HG03175 (cell line): ENCODE measurements at regions not wholly inside any gene's neighbourhood (a gene's known extent, or its start where the extent isn't known, plus 50 kb on each side); places are given as distances from the start of the nearest gene placed in this dataset.
"Not testable (repeated sequence)": the region's sequence is repeated elsewhere in the genome, so short reads cannot be mapped to it uniquely, and the experiment has no call there.

Experiments
- ATAC-seq: cut with Tn5 transposase; IDR thresholded peaks from one replicate; pipeline ENCODE4 v1.9.1; 2021; ENCODE audit warnings: mild to moderate bottlenecking, moderate library complexity; ENCODE audit not compliant: unreplicated experiment

DNA sequence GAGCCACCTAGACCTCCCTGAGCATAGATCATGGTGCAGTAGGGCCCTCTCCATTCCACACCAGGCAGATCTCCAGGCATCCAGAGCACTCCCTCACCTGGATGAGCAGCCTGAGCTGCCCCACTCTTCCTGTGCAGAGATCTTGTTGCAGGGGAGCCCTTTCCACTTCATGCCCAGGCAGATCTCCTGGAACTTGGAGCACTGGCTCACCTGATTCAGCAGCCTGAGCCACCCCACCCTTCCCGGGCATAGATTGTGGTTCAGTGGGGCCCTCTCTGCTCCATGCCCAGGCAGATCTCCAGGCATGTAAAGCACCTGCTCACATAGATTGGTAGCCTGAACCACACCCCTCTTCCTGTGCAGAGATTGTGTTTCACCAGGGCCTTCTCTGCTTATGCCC is 78.0 kb downstream of the SEC16B start:
- no peak for ATAC-seq

DNA sequence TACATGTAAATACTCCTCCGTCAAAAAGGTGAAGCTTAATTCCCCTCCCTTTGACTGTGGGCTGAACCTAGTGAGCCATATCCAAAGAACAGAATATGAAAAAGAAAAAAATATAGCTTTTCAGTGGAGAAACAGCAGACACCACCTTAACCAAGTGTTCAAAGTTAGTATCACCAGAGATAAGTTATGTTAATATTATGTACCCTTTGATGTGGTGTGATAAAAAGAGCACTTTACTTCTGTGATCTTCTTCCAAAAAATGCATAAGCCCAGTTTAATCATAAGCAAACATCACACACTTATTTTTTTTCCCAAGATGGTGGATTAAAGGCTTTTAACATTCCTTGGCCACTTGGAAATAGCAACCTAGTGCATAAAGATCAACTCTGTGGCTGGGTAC is 79.4 kb downstream of the SEC16B start:
- ATAC-seq, result no peak

DNA sequence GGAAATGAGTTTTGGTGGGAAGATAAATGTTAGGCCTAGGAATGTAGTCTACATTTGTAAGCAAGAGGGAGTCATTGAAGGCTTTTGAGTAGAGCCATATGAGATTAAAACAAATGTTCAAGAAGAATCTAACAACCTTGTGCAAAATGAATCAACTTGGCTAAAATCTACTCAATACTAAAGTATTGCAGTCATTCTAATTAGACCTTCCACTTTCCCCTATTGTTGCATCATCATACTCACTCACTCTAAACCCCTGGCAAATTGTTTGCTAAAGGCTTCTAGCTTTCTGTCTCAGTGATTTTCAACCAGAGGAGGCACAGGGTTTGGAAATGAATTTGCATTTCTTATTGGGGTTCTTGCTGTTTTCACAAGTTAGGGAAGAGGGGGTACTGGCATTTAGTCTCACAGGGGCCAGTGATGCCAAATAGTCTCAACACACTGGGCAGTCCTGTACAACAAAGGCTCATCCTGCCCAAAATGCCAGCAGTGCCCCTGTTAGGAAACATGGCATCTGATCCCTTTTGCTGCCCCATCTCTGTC is 85.3 kb downstream of the SEC16B start:
- ATAC-seq, result no peak

- ATAC-seq, result no peak
Measured at GRCh38 chr1:177883581-177883980, 86.3 kb downstream of the SEC16B start.

DNA sequence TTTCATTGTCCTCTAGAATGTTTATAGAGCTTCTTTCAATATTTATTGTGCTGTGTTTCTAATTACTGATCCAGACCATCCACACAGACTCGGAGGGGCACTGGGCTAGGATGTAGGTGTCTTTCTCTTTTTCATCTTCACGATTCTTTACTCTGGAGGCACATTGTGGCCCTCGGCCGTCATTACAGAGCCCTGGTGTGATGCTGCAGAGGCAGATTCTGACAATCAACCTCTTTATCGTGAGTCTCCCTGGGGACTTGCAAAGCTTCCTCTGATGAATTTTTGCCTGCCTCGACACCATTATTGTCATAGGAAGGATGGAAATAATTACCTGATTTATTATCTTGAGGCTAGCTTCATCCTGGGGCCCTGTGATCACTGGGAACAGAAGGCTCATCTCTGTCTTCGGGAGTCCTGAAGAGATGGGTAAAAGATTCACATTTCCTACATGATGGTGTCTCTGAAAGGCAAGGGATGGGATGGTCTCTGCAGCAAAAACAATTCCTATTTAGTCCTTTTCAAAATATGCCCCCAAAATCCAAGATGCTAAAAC is 89.4 kb downstream of the SEC16B start:
- no peak for ATAC-seq

DNA sequence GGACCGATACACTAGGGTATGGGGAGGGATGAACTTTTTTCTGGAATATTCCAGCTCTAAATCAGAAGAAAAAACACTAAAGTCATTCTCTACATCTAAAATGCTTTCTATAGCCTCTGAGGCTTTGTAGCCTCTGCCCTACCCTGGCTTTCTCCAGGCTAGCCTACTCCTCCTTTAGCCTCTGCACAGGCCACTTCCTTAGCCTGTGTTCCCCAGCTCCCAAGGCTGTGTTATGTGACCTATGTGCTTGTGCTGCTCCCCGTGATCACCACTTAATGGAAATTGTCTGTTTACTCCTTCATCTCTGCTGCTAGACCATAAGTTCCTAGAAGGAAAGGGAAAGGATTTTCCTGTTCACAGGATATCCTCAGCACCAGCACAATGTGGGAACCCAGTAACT is 92.8 kb downstream of the SEC16B start:
- no peak for ATAC-seq

- no peak for ATAC-seq
Measured at GRCh38 chr1:177873238-177873637, 96.6 kb downstream of the SEC16B start.

DNA sequence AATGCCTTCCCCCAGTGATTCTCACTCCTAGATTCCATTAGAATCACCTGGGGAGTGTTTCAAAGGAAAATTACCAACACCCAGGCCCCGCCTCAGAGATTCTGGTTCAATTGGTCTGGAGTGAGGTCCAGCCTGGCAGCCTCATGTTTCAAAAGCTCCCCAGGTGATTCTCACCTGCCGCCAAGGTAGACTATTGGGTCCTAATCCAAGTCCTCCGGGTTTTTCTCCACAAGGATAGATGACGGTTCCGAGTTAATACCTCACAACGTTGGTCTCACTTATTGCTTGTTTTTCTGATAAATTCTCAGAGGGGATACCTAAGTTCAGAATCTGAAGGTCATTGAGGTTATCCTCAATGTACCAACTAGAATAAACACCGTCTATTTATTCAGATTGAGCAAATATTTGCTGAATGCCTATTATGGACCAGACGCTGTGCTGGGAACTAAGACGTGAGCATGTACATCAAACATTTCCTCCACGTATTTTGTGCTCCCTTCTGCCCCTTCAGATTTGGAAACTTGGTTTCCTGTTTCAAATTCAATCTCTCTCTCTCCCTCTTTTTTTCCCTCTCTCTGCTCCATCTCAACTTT is 97.5 kb downstream of the SEC16B start:
- ATAC-seq, result no peak

DNA sequence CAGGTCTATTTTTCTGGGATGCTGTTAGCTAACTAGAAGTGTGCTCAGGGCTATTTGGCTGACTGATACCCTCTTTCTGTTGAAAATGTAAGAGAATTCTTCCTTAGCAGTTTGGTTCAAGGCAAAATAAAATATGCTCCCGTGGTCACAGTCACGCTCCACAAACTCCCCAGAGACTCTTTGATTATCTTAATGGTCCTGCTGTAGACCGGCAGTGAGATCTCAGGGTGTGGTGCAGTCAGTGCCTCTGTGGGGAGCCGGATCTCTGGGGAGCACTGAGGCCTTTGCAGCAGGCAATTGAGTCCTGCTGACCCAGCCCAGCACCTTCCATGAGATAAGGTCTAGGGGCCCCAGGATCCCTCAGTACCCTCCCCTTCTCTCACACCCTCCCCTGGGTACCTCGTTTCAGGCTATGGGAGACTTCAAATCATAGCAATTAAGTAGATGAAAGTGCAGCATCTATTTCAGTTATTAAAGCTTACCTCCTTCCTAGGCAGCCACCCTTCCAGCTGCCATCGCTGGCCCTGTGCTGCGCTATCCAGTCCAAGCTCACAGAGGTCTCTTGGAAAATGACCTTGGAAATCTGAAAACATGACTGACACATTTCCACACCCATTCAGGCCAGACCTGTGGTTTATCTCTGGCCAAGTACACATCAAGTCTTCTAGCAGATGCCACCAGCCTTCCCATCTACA is 98.1 kb downstream of the SEC16B start:
- ATAC-seq, result no peak

GRCh38 chr1:177869586-177869985 is 100.3 kb downstream of the SEC16B start:
- no peak for ATAC-seq

GRCh38 chr1:177869011-177869410 is 100.8 kb downstream of the SEC16B start:
- ATAC-seq, result not testable (repeated sequence)

DNA sequence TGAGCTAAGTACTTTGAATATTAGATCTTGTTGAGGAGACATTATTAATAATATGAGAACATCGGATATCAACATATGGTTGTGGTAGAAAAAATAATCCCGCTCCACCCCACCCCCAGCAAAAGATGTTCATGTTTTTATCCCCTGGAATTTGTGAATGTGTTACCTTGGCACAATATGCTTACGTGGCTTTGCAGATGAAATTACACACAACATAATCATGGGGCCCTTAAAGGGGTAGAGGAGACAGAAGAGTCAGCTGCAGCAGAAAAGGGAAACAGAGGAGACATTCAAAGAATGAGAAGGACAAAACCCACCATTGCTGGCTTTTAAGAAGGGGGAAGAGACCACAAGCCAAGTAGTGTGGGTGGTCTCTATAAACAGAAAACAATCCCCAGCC is 104.1 kb downstream of the SEC16B start:
- no peak for ATAC-seq

GRCh38 chr1:177864538-177865305 is 105.1 kb downstream of the SEC16B start:
- no peak for ATAC-seq

DNA sequence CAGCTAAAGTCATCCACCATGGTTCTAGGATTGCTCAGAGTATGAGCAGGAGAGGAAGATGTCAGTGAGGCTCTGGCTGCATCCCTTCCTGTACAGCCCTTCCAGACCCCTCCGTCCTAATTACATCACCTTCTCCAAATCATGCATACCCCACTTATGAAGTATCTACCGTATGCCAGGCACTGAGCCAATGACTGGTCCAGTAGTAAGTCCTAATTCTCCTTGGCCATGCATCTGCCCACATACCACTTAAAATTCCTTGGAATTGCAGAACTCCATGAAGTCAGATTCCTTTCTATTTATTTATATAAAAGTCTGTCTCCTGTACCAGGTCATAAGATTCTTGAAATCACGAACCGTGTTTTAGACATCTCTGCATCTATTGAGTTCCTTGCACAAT is 106.1 kb downstream of the SEC16B start:
- ATAC-seq, result no peak

DNA sequence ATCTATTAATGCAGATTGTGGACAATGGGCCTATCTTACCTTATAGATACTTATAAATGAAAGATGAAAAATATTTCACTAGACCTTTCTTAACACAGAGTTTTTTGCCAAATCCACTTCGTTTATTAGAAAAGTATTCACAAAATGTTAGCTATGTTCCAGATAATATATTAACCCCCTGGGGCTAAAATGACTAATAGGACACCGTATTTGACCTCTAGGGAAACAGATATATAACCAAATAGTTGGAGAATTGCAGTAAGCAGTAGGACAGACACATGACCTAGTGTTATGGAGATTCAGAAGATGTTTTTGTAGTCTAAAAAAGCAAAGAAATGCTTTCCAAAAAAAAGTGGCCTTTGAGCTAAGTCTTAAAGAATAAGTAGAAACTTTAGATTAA is 106.9 kb downstream of the SEC16B start:
- ATAC-seq, result no peak

GRCh38 chr1:177859572-177859971 is 110.3 kb downstream of the SEC16B start:
- no peak for ATAC-seq

GRCh38 chr1:177858332-177858821 is 111.5 kb downstream of the SEC16B start:
- ATAC-seq, result no peak

GRCh38 chr1:177857285-177857684 is 112.6 kb downstream of the SEC16B start:
- no peak for ATAC-seq

- ATAC-seq, result no peak
Measured at GRCh38 chr1:177854951-177855350, 114.9 kb downstream of the SEC16B start.

DNA sequence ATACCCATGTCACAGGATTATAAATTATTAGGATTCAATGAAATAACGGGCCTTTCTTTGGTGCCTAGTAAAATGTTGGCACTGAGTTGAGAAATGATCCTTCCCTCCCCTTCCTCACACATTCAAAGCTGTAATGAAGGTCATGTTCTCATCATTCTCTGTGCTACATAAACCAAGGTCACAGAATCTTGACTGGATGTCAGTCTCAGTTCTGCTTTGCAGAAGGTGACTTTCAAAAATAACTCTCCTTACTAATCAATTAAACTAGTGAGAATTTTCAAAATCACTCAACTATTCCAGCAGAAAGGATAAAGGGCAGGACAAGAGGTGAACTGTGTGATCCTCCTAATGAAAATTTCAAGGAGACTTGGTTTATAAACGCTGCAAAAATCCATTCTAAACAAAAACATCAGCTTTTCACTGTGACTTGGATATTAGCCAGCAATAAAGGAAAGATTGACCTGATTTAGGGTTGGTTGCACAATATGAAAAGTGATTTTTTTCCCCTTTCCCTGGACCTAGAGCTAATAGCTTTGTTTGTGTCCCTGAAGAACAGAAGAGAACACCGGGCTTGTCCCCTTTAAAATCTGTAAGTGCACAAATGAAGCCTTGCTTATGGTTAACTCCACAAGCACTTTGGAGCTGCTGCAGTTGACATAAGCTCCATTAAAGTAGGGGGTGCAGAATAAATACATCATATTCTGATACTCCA is 120.1 kb downstream of the SEC16B start:
- peak; percentile 65 for ATAC-seq

- ATAC-seq, result no peak
Measured at GRCh38 chr1:177849130-177849529, 120.7 kb downstream of the SEC16B start.
